Endothelial cell of umbilical vein (primary cell): ENCODE measurements at regions not wholly inside any gene's neighbourhood (a gene's known extent, or its start where the extent isn't known, plus 50 kb on each side); places are given as distances from the start of the nearest gene placed in this dataset.

ENCODE experiments used
- BruUV-seq: library from RNA; stranded (reverse); fragments of 400-500 nt; replicated peaks from 2 replicates; lab custom pipeline; 2021; lab: Mats Ljungman, UMichigan
- CTCF ChIA-PET: fragments of 300-600, 350-600 bp; sonication (Branson Sonifier 250); formaldehyde crosslinking; loops from one replicate; lab custom pipeline; 2021; ENCODE audit warnings: antibody characterized with exemption, inconsistent platforms; lab: Charles Lee
- POLR2A ChIA-PET: fragments of 300-600, 350-600 bp; sonication (Branson Sonifier 250); formaldehyde crosslinking; loops from one replicate; lab custom pipeline; 2021; ENCODE audit warnings: antibody characterized with exemption, inconsistent platforms; lab: Charles Lee
- DNase-seq: peaks from one replicate; pipeline ENCODE4 v3.0.0-alpha.2; 2011; ENCODE audit warnings: low read depth, low spot score
- FAIRE-seq: peaks from 2 replicates; lab custom pipeline; 2011; peaks lifted over from hg19 to GRCh38; lab: Jason Lieb, UNC
- H2AFZ ChIP-seq: 2 replicates; pipeline ENCODE4 v1.6.0; 2012; ENCODE audit warnings: low read depth, low read length, control low read depth, inconsistent platforms
- H3K27ac ChIP-seq: 2 replicates; pipeline ENCODE4 v1.5.1; 2011; ENCODE audit warnings: low read depth, mild to moderate bottlenecking, control low read depth, low read length, moderate library complexity; ENCODE audit not compliant: insufficient read depth
- H3K27me3 ChIP-seq, 2 experiments: 2 replicates each; pipeline versions ENCODE4 v1.6.0 to v1.6.1; 2011; ENCODE audit warnings: low read length in 2 of 2, mixed read lengths in 1 of 2; ENCODE audit not compliant: control insufficient read depth in 2 of 2, insufficient read depth in 2 of 2
- H3K36me3 ChIP-seq, 2 experiments: 2 replicates in 1 of 2; 3 replicates in 1 of 2; pipeline ENCODE4 v1.5.1; 2011; ENCODE audit warnings: low read length in 2 of 2, mild to moderate bottlenecking in 1 of 2, moderate library complexity in 1 of 2; ENCODE audit not compliant: control insufficient read depth in 2 of 2, insufficient read depth in 2 of 2; ENCODE audit errors: extremely low read depth in 1 of 2
- H3K4me1 ChIP-seq: 3 replicates; pipeline ENCODE4 v1.5.1; 2011; ENCODE audit warnings: mild to moderate bottlenecking, low read length; ENCODE audit not compliant: control insufficient read depth, insufficient read depth; ENCODE audit errors: extremely low read depth
- H3K4me2 ChIP-seq: 2 replicates; pipeline ENCODE4 v1.6.1; 2011; ENCODE audit warnings: low read length, control low read depth, mixed read lengths; ENCODE audit not compliant: insufficient read depth
- H3K4me3 ChIP-seq, 3 experiments: fragments of 200-600 bp in 1 of 3; sonication (generic), shearing (Covaris generic) in 1 of 3; replicated peaks in 1 of 3; 2 replicates each; pipeline ENCODE4 v1.5.1; 2011 to 2016; ENCODE audit warnings: control low read depth in 3 of 3, low read length in 3 of 3, mild to moderate bottlenecking in 2 of 3, inconsistent platforms in 1 of 3, low read depth in 1 of 3, moderate library complexity in 1 of 3; ENCODE audit not compliant: insufficient read depth in 1 of 3
- H3K79me2 ChIP-seq: 2 replicates; pipeline ENCODE4 v1.6.0; 2012; ENCODE audit warnings: low read length, inconsistent platforms; ENCODE audit not compliant: control insufficient read depth, insufficient read depth
- H3K9ac ChIP-seq: replicated peaks from 2 replicates; pipeline ENCODE3; 2011; ENCODE audit warnings: low read length, control low read depth; ENCODE audit not compliant: insufficient read depth; ENCODE audit errors: extremely low read depth
- H3K9me1 ChIP-seq: replicated peaks from 3 replicates; pipeline ENCODE4 v1.6.0; 2011; ENCODE audit warnings: mild to moderate bottlenecking, low read length; ENCODE audit not compliant: control insufficient read depth, insufficient read depth; ENCODE audit errors: extremely low read depth
- H3K9me3 ChIP-seq: replicated peaks from 2 replicates; pipeline ENCODE4 v1.5.1; 2012; ENCODE audit warnings: low read length, inconsistent platforms; ENCODE audit not compliant: control insufficient read depth, insufficient read depth
- H4K20me1 ChIP-seq: replicated peaks from 2 replicates; pipeline ENCODE3; 2011; ENCODE audit warnings: mild to moderate bottlenecking, low read length; ENCODE audit not compliant: control insufficient read depth, insufficient read depth; ENCODE audit errors: extremely low read depth
- CTCF ChIP-seq, 2 donors: IDR thresholded peaks; 1 replicate in 1 of 2; 2 replicates in 1 of 2; pipeline ENCODE4 v1.5.1; 2011; ENCODE audit warnings: low read length in 2 of 2, mild to moderate bottlenecking in 2 of 2, moderate library complexity in 2 of 2, control low read depth in 1 of 2, inconsistent platforms in 1 of 2, low read depth in 1 of 2; ENCODE audit not compliant: insufficient read depth in 1 of 2; ENCODE audit errors: extremely low read depth in 1 of 2
- EZH2 ChIP-seq: IDR thresholded peaks from 2 replicates; pipeline ENCODE4 v1.6.1; 2012; ENCODE audit warnings: borderline replicate concordance, low read depth, mild to moderate bottlenecking, moderate library complexity, low read length, inconsistent platforms; ENCODE audit not compliant: severe bottlenecking
- FOS ChIP-seq: IDR thresholded peaks from 2 replicates; pipeline ENCODE4 v1.6.1; 2011; ENCODE audit warnings: mild to moderate bottlenecking, low read length, moderate library complexity, borderline replicate concordance; ENCODE audit not compliant: insufficient read depth
- GATA2 ChIP-seq: IDR thresholded peaks from 2 replicates; pipeline ENCODE4 v1.7.0; 2011; ENCODE audit warnings: low read depth, mild to moderate bottlenecking, moderate library complexity, mixed read lengths, low read length; ENCODE audit not compliant: insufficient read length, insufficient read depth
- JUN ChIP-seq: IDR thresholded peaks from 2 replicates; pipeline ENCODE4 v1.6.1; 2011; ENCODE audit warnings: borderline replicate concordance, low read depth; ENCODE audit not compliant: insufficient read length, insufficient read depth
- MYC ChIP-seq: IDR thresholded peaks from one replicate; pipeline ENCODE4 v1.6.1; 2011; ENCODE audit warnings: mild to moderate bottlenecking, low read depth, low read length
- POLR2A ChIP-seq: IDR thresholded peaks from 2 replicates; pipeline ENCODE4 v1.6.1; 2012; ENCODE audit warnings: low read depth, mild to moderate bottlenecking, control low read depth, low read length
- POLR2AphosphoS5 ChIP-seq: IDR thresholded peaks from 2 replicates; pipeline ENCODE4 v1.6.1; 2012; ENCODE audit warnings: low read depth, mild to moderate bottlenecking, control low read depth, low read length, moderate library complexity; ENCODE audit not compliant: insufficient read depth
- dilution Hi-C: fragments of 300-500 bp; cut with MboI; formaldehyde crosslinking; loops from one replicate; pipeline ENCODE4 v1.15.0; 2019; ENCODE audit warnings: low sequenced_read_pairs; ENCODE audit not compliant: extremely low pct_ligation_motif_present
- intact Hi-C: fragments of 100-400 bp; cut with micrococcal nuclease; formaldehyde crosslinking; loops from one replicate; pipeline ENCODE4 v1.10.0; 2022
- TF ChIP-seq, protein P1 (sequence below): IDR thresholded peaks from 2 replicates; pipeline ENCODE4 v1.6.1; 2011; ENCODE audit not compliant: insufficient read depth, insufficient read length

- FAIRE-seq: no peak
- H3K9ac ChIP-seq: no peak overlapping the region
Measured at GRCh38 chr12:69024907-69025306, 91.9 kb upstream of the CPM start.

More at GRCh38 chr12:69024907-69025306, 91.9 kb upstream of the CPM start:
- Histone ChIP-seq H3K27me3 (no peaks in the 10 kb centered on the region), H3K4me2 (no peak overlapping the region), H3K4me3 (no peak overlapping the region), H3K4me1 (peaks cover 10% of the 10 kb centered on the region), H4K20me1 (no peaks in the 10 kb centered on the region), H3K27ac (no peak overlapping the region), H3K36me3 (no peaks in the 10 kb centered on the region), H3K9me3 (no peaks in the 10 kb centered on the region), H3K79me2 (no peaks in the 10 kb centered on the region), H3K9me1 (no peaks in the 10 kb centered on the region), H2AFZ (no peak overlapping the region)
- dilution Hi-C loops (no loop called here), intact Hi-C loops (no loop called here)
- CTCF ChIA-PET: interaction anchor here (0.9 to 1.0 kb wide), 2 partner anchors 9 to 45 kb away, joined by 3 read pairs; no protein-coding TSS in a partner anchor
- no peak for DNase-seq
- no peak for TF ChIP-seq POLR2A
- TF ChIP-seq POLR2AphosphoS5: no peak
- no peak for TF ChIP-seq JUN
- TF ChIP-seq EZH2: no peak
- TF ChIP-seq, protein P1, sequence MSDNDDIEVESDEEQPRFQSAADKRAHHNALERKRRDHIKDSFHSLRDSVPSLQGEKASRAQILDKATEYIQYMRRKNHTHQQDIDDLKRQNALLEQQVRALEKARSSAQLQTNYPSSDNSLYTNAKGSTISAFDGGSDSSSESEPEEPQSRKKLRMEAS: no peak
- no peak for TF ChIP-seq CTCF (IDR thresholded peaks at IDR 0.05; ENCODE audit: extremely low read depth in 1 of 2, insufficient read depth in 1 of 2, low read depth in 1 of 2, low read length in 2 of 2)
- no peak for TF ChIP-seq GATA2
- TF ChIP-seq MYC: no peak
- no peak for TF ChIP-seq FOS
- no TSS peak for BruUV-seq
- POLR2A ChIA-PET: no interaction called here
